ENCODE measurements at regions not wholly inside any gene's neighbourhood (a gene's known extent, or its start where the extent isn't known, plus 50 kb on each side); places are given as distances from the start of the nearest gene placed in this dataset.
"Not testable (repeated sequence)": the region's sequence is repeated elsewhere in the genome, so short reads cannot be mapped to it uniquely, and the experiment has no call there.

- TF ChIP-seq CTCF (conservative IDR thresholded peaks at IDR 0.05) (no peak), ZFX (IDR thresholded peaks at IDR 0.05) (no peak)
- no peak overlapping the region for H3K27ac ChIP-seq
Measured at GRCh38 chr13:87206708-87207107, 464.5 kb upstream of the SLITRK5 start.

GRCh38 chr13:87207280-87208003 is 463.7 kb upstream of the SLITRK5 start:
- H3K27ac ChIP-seq, result no peak overlapping the region
- TF ChIP-seq ZFX (IDR thresholded peaks at IDR 0.05) (no peak), CTCF (conservative IDR thresholded peaks at IDR 0.05) (no peak)

- no peak overlapping the region for H3K27ac ChIP-seq
- no peak for TF ChIP-seq CTCF (conservative IDR thresholded peaks at IDR 0.05)
- no peak for TF ChIP-seq ZFX (IDR thresholded peaks at IDR 0.05)
Measured at GRCh38 chr13:87208636-87209035, 462.5 kb upstream of the SLITRK5 start.

DNA sequence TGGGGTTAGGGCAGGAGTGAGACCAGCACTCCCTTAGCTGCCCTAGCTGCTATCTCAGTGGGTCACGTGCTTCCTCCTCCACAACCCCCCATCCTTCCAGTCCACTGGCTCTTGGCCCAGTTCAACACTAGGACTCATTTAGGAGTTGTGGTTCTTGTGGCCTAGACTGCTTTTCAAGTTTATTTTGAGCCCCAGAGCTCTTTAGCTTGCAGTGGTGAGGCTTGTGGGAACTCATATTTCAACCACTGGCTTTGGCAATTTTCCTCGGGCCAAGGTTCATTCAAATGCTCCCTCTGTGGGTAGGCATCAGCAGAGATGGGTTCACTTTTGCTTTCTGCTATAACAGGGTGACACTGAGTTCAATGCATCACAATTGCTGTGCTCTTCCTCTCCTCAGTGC is 436.2 kb upstream of the SLITRK5 start:
- TF ChIP-seq ZFX (IDR thresholded peaks at IDR 0.05) (no peak), CTCF (conservative IDR thresholded peaks at IDR 0.05) (no peak)
- H3K27ac ChIP-seq, result no peak overlapping the region

DNA sequence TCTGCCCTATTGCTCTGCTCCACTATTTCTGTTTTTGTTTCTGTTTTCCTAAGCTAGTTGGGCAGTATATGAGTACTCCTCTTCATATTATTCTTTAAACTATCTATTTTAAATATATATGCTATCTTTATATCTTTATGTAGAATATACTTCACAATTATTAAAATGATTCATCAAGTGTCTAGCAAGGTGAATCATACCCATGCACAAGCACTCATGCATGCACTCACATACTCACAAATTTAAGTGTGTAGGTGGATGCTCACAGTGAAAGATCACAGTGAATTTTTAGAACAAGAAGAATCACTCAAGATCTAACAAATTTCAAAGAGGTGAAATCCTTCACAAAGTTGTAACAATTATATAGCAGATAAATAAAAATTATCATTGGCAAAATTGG is 435.6 kb upstream of the SLITRK5 start:
- H3K27ac ChIP-seq, result no peak overlapping the region
- TF ChIP-seq ZFX (IDR thresholded peaks at IDR 0.05) (no peak), CTCF (conservative IDR thresholded peaks at IDR 0.05) (no peak)

GRCh38 chr13:87244256-87244890 is 426.8 kb upstream of the SLITRK5 start:
- TF ChIP-seq ZFX (IDR thresholded peaks at IDR 0.05), result no peak
- no peak for TF ChIP-seq CTCF (conservative IDR thresholded peaks at IDR 0.05)
- no peak overlapping the region for H3K27ac ChIP-seq

DNA sequence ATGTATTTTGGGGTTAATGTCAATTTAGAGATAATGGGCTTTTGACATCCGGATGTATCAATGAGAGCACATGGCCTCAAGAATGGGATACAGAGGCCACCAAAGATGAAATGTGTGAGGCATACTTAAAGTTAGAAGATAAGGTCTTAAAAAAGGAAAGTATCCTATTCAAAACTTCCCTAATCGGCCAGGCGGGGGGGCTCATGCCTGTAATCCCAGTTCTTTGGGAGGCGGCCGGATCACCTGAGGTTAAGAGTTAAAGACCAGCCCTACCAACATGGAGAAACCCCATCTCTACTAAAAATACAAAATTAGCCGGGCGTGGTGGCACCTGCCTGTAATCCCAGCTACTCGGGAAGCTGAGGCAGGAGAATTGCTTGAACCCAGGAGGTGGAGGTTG is 421.3 kb upstream of the SLITRK5 start:
- not testable (repeated sequence) for H3K27ac ChIP-seq
- TF ChIP-seq CTCF (conservative IDR thresholded peaks at IDR 0.05), result peak; percentile 30
